ENCODE measurements at regions not wholly inside any gene's neighbourhood (a gene's known extent, or its start where the extent isn't known, plus 50 kb on each side); places are given as distances from the start of the nearest gene placed in this dataset.

GRCh38 chr4:165766018-165766417 lies 107.0 kb upstream of the TLL1 start:
- Histone ChIP-seq H3K9ac (ENCODE audit: low read depth, low read length, poor library complexity, severe bottlenecking) (no peak overlapping the region), H3K36me3 (ENCODE audit: insufficient read depth, low read length) (no peaks in the 10 kb centered on the region), H2AFZ (ENCODE audit: low read length) (no peak overlapping the region), H3K4me1 (ENCODE audit: insufficient read depth, low read length, poor library complexity, severe bottlenecking) (no peaks in the 10 kb centered on the region), H3K9me2 (replicated peaks; ENCODE audit: low read depth, low read length) (no peaks in the 10 kb centered on the region), H3K27me3 (ENCODE audit: insufficient read depth, low read length, poor library complexity, severe bottlenecking) (no peaks in the 10 kb centered on the region), H3K79me2 (ENCODE audit: insufficient read depth, low read length) (no peaks in the 10 kb centered on the region), H3F3A (ENCODE audit: low read depth) (no peaks in the 10 kb centered on the region), H3K9me3 (ENCODE audit: insufficient read depth, low read depth, low read length) (no peaks in the 10 kb centered on the region), H4K20me1 (ENCODE audit: insufficient read depth, low read length, poor library complexity, severe bottlenecking) (no peaks in the 10 kb centered on the region), H3K4me2 (ENCODE audit: low read depth, low read length, poor library complexity, severe bottlenecking) (no peak overlapping the region), H3K4me3 (ENCODE audit: low read length, poor library complexity, severe bottlenecking) (no peak overlapping the region)
- TF ChIP-seq, protein P1, sequence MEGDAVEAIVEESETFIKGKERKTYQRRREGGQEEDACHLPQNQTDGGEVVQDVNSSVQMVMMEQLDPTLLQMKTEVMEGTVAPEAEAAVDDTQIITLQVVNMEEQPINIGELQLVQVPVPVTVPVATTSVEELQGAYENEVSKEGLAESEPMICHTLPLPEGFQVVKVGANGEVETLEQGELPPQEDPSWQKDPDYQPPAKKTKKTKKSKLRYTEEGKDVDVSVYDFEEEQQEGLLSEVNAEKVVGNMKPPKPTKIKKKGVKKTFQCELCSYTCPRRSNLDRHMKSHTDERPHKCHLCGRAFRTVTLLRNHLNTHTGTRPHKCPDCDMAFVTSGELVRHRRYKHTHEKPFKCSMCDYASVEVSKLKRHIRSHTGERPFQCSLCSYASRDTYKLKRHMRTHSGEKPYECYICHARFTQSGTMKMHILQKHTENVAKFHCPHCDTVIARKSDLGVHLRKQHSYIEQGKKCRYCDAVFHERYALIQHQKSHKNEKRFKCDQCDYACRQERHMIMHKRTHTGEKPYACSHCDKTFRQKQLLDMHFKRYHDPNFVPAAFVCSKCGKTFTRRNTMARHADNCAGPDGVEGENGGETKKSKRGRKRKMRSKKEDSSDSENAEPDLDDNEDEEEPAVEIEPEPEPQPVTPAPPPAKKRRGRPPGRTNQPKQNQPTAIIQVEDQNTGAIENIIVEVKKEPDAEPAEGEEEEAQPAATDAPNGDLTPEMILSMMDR (conservative IDR thresholded peaks at IDR 0.05; ENCODE audit: low read length): no peak

DNA sequence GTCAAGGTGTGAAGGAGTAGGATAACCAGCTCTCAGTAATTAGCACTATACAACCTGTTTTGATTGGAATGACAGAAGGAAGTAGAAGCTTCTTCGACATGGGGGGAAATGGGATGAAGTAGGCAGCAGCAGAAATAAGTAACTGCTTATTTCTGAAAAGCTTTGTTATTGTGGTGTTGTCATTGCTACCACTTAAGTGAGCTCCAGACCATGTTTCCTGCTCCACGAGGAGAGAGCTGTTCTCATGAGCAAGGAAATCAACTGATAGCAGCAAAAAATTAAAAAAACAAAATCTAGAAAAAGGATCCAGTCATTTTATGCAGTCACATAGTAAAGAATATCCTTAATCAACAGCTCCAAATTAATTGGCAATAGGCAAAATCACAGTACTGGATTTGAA lies 106.1 kb upstream of the TLL1 start:
- Histone ChIP-seq H3K27me3 (ENCODE audit: insufficient read depth, low read length, poor library complexity, severe bottlenecking) (no peaks in the 10 kb centered on the region), H3K9me3 (ENCODE audit: insufficient read depth, low read depth, low read length) (no peaks in the 10 kb centered on the region), H3K36me3 (ENCODE audit: insufficient read depth, low read length) (no peaks in the 10 kb centered on the region)

DNA sequence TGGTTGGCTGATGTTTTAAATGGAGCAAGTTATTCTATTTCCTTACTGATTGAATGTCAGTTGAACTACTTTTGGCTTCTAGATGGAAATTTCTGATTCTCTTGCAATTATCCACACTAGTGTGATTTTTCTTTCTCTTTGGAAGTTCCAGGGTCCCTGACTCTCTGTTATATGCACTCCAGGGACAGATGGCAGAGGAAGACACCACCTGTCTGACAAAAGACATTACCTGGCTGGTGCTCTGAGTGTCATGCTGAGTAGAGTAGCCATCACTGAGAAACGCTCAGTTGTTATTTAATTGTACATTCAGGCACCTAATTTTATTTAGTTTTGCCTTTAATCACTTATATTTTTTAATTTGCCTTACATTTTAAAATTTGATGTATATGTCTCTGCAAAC lies 105.4 kb upstream of the TLL1 start:
- Histone ChIP-seq H3K4me2 (ENCODE audit: low read depth, low read length, poor library complexity, severe bottlenecking) (no peak overlapping the region), H3K79me2 (ENCODE audit: insufficient read depth, low read length) (no peaks in the 10 kb centered on the region), H2AFZ (ENCODE audit: low read length) (no peak overlapping the region), H3K4me1 (ENCODE audit: insufficient read depth, low read length, poor library complexity, severe bottlenecking) (no peaks in the 10 kb centered on the region), H3K9me2 (replicated peaks; ENCODE audit: low read depth, low read length) (no peaks in the 10 kb centered on the region), H3K36me3 (ENCODE audit: insufficient read depth, low read length) (no peaks in the 10 kb centered on the region), H3K9me3 (ENCODE audit: insufficient read depth, low read depth, low read length) (no peaks in the 10 kb centered on the region), H4K20me1 (ENCODE audit: insufficient read depth, low read length, poor library complexity, severe bottlenecking) (no peaks in the 10 kb centered on the region), H3F3A (ENCODE audit: low read depth) (no peaks in the 10 kb centered on the region), H3K27me3 (ENCODE audit: insufficient read depth, low read length, poor library complexity, severe bottlenecking) (no peaks in the 10 kb centered on the region), H3K9ac (ENCODE audit: low read depth, low read length, poor library complexity, severe bottlenecking) (no peak overlapping the region), H3K4me3 (ENCODE audit: low read length, poor library complexity, severe bottlenecking) (no peak overlapping the region)
- TF ChIP-seq, protein P1 (conservative IDR thresholded peaks at IDR 0.05; ENCODE audit: low read length): no peak
- no peak for TF ChIP-seq EZH2phosphoT487 (IDR thresholded peaks at IDR 0.05; ENCODE audit: borderline replicate concordance)

More for the DNA sequence above, 106.1 kb upstream of the TLL1 start:
- H3K9me2 ChIP-seq (replicated peaks; ENCODE audit: low read depth, low read length): no peaks in the 10 kb centered on the region
- no peaks in the 10 kb centered on the region for H3K79me2 ChIP-seq (ENCODE audit: insufficient read depth, low read length)
- no peak overlapping the region for H3K9ac ChIP-seq (ENCODE audit: low read depth, low read length, poor library complexity, severe bottlenecking)
- H2AFZ ChIP-seq (ENCODE audit: low read length): no peak overlapping the region
- no peaks in the 10 kb centered on the region for H3K4me1 ChIP-seq (ENCODE audit: insufficient read depth, low read length, poor library complexity, severe bottlenecking)
- no peaks in the 10 kb centered on the region for H3F3A ChIP-seq (ENCODE audit: low read depth)
- no peaks in the 10 kb centered on the region for H4K20me1 ChIP-seq (ENCODE audit: insufficient read depth, low read length, poor library complexity, severe bottlenecking)
- no peak overlapping the region for H3K4me3 ChIP-seq (ENCODE audit: low read length, poor library complexity, severe bottlenecking)
- no peak for TF ChIP-seq EZH2phosphoT487 (IDR thresholded peaks at IDR 0.05; ENCODE audit: borderline replicate concordance)
- TF ChIP-seq, protein P1 (conservative IDR thresholded peaks at IDR 0.05; ENCODE audit: low read length): no peak
- H3K4me2 ChIP-seq (ENCODE audit: low read depth, low read length, poor library complexity, severe bottlenecking): no peak overlapping the region
